GM12874 (cell line): ENCODE measurements at regions not wholly inside any gene's neighbourhood (a gene's known extent, or its start where the extent isn't known, plus 50 kb on each side); places are given as distances from the start of the nearest gene placed in this dataset.

Source experiments
- CTCF ChIP-seq: IDR thresholded peaks from 2 replicates; pipeline ENCODE4 v1.5.1; 2011; ENCODE audit warnings: low read depth, mild to moderate bottlenecking, control low read depth, low read length, moderate library complexity; ENCODE audit not compliant: insufficient read depth

GRCh38 chr9:2453701-2454100 lies 167.9 kb upstream of the VLDLR start:
- no peak for TF ChIP-seq CTCF

GRCh38 chr9:2459756-2460155 lies 161.8 kb upstream of the VLDLR start:
- TF ChIP-seq CTCF = no peak

DNA sequence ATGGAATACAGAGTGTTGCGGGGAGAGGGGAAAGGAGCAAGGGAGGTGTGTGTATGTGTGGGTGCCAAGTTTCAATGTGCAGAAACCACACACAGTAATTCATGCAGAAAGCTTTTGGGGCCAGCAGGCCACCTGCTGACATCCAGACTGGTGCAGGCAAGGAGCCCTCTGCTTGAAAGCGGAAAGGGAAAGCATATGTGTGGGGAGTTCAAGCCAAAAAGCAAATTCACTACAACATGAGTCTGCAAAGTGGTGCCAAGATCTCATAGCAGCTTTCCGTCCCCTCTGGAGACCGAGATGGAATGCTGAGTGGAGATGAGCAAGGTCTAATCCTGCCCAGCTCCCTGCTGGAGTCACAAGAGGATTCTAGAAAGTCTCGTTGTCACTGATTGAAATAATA lies 159.7 kb upstream of the VLDLR start:
- no peak for TF ChIP-seq CTCF

- TF ChIP-seq CTCF = no peak
Measured at GRCh38 chr9:2464624-2465023, 157.0 kb upstream of the VLDLR start.

GRCh38 chr9:2465516-2465915 lies 156.1 kb upstream of the VLDLR start:
- no peak for TF ChIP-seq CTCF

DNA sequence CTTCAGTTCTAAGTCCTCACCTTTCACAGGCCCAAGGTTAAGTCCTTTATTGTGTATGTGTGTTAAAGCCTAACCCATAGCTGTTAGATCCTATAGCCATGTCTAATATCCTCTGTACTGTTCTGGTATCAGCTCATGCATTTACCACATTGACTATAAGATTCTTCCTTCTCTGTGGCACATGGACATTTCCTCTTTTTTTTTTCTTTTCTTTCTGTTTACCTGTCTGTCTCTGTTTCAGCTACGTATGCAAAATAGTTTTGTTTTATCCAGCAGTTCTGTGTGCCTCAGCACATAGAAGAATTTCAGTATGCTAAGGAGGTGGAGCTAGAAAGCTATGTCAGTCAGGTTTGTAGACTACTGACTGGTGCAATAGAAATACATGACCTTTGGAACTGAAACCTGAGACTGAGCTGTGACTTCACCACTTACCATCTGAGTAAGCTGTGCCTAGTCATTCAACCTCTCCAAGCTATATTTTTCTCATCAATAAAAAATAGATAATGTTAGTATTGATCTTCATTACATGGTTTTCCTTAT lies 155.6 kb upstream of the VLDLR start:
- TF ChIP-seq CTCF = no peak

DNA sequence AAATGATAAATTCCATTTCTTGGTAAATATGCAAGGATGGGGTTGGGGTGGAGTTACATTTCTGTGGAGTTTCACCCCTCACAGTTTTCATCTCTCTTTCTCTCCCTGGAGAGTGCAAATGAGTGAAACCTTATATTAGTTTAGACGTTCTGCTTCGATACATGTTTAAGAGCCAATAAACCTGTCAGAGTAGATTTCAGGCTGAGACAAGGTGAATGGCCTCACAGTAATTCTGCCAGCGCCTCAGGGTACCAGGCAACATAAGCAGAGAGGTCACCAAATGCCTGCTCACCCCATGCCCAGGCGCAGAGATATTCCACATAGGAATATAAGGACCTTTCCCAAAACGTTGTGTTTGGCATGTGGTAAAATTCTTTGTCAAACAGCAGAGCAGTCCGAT lies 154.9 kb upstream of the VLDLR start:
- no peak for TF ChIP-seq CTCF
